BJ (cell line): ENCODE measurements at regions not wholly inside any gene's neighbourhood (a gene's known extent, or its start where the extent isn't known, plus 50 kb on each side); places are given as distances from the start of the nearest gene placed in this dataset.

ENCODE experiments used
- CTCF ChIA-PET: fragments of 350-600 bp; formaldehyde crosslinking; extraction: SDS; loops from one replicate; lab custom pipeline; 2021; ENCODE audit warnings: antibody characterized with exemption, inconsistent platforms; lab: Yijun Ruan, JAX
- POLR2A ChIA-PET: fragments of 300-600 bp; sonication (Branson Sonifier 250); formaldehyde crosslinking; extraction: SDS; loops from one replicate; lab custom pipeline; 2021; ENCODE audit warnings: antibody characterized with exemption; lab: Charles Lee
- DNase-seq: peaks from one replicate; pipeline ENCODE4 v3.0.0-alpha.2; 2011; ENCODE audit warnings: low read depth
- H3K27me3 ChIP-seq: 2 replicates; pipeline ENCODE4 v1.6.0; 2011; ENCODE audit warnings: low read length; ENCODE audit not compliant: control insufficient read depth, insufficient read depth
- H3K36me3 ChIP-seq: 2 replicates; pipeline ENCODE4 v1.5.1; 2011; ENCODE audit warnings: low read length; ENCODE audit not compliant: control insufficient read depth, insufficient read depth
- H3K4me3 ChIP-seq: 2 replicates; pipeline ENCODE4 v1.5.1; 2011; ENCODE audit warnings: low read depth, mild to moderate bottlenecking, control low read depth, low read length
- CTCF ChIP-seq: IDR thresholded peaks from 2 replicates; pipeline ENCODE4 v1.5.1; 2011; ENCODE audit warnings: low read depth, mild to moderate bottlenecking, control low read depth, inconsistent platforms, low read length, moderate library complexity; ENCODE audit not compliant: insufficient read depth

- POLR2A ChIA-PET, result no interaction called here
- no peak for DNase-seq
- TF ChIP-seq CTCF, result no peak
- CTCF ChIA-PET, result no interaction called here
- H3K27me3 ChIP-seq, result no peaks in the 10 kb centered on the region
- no peaks in the 10 kb centered on the region for H3K36me3 ChIP-seq
- H3K4me3 ChIP-seq, result no peak overlapping the region
These were observed 204.2 kb downstream of the PTGER3 start for GRCh38 chr1:70843452-70843851.

DNA sequence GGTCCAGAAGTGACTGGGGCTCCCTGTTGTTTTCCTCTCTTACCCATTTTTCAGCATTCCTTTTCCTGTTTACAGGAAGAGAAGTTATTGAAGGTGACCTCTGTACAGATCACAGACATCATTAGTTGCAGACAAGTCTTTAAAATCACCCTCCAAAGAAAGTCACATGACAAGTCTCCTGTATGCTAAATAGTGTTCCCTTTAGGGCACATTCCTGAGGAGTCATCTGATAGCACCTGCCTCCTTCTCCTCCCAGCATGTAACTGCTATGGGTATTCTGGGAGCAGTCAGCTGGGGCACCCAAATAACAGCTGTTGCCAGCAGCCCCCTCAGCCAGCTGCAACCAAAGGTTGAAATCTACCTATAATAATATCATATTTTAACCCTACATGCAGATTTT lies 200.6 kb downstream of the PTGER3 start:
- CTCF ChIA-PET, result no interaction called here
- no peaks in the 10 kb centered on the region for H3K36me3 ChIP-seq
- no peak overlapping the region for H3K4me3 ChIP-seq
- POLR2A ChIA-PET, result no interaction called here
- H3K27me3 ChIP-seq, result no peaks in the 10 kb centered on the region
- TF ChIP-seq CTCF, result no peak
- DNase-seq, result no peak

DNA sequence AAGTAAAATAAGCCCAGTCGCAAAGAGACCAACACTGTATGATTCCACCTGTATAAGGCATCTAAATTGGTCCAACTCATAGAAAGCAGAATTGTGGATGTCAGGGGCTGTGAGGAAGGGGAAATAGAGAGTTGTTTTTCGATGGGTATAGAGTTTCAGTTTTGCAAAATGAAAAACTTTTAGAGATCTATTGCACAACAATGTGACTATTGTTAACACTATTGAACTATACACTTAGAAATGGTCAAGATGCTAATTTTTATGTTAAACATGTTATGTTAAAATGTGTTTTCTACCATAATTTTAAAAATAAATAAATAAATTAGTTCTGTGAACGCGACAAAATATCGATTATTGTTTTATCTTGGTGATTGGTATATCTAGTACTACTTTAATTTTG lies 192.4 kb downstream of the PTGER3 start:
- Histone ChIP-seq H3K36me3 (no peaks in the 10 kb centered on the region), H3K4me3 (no peak overlapping the region), H3K27me3 (no peaks in the 10 kb centered on the region)
- ChIA-PET CTCF (no interaction called here), POLR2A (no interaction called here)
- no peak for DNase-seq
- TF ChIP-seq CTCF, result no peak

DNA sequence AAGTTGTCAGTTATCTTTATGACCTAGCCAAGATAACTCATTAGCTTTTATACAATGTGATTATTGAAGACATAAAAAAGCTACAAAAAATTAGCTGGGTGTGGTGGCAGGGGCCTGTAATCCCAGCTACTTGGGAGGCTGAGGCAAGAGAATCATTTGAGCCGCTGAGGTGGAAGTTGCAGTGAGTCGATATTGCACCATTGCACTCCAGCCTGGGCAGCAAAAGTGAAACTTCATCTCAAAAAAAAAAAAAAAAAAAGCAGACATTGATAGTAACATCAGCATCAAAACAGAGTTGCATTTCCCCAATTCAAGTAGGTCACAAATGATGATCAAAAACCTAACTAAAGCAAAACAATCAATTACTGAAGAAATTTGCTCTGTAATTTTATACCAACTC lies 191.4 kb downstream of the PTGER3 start:
- CTCF ChIA-PET, result no interaction called here
- H3K36me3 ChIP-seq, result no peaks in the 10 kb centered on the region
- H3K4me3 ChIP-seq, result no peak overlapping the region
- POLR2A ChIA-PET, result no interaction called here
- no peak for DNase-seq
- no peak for TF ChIP-seq CTCF
- H3K27me3 ChIP-seq, result no peaks in the 10 kb centered on the region

DNA sequence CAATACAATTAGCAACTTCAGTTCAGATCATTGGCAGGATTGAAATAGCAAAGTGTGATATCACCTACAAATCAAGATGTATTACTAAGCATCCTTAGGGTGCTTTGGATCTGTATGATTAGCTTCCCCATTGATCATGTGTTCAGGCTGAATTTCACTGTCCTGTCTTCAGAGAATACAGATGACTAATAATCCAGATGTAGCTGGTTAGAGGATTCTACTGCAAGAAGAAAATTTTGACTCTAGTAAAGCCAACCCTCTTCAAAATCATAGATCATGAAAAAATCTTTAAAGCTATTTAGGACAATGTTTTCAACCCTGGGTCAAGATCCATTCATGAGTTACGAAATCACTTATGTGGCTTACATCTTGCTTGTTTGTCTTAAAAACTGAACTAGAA lies 184.4 kb downstream of the PTGER3 start:
- Histone ChIP-seq H3K36me3 (no peaks in the 10 kb centered on the region), H3K4me3 (no peak overlapping the region), H3K27me3 (no peaks in the 10 kb centered on the region)
- no peak for DNase-seq
- TF ChIP-seq CTCF, result no peak
- ChIA-PET POLR2A (no interaction called here), CTCF (interaction anchor here (0.5 kb wide), 1 partner anchor 439 kb away, joined by 3 read pairs; no protein-coding TSS in a partner anchor)
